ENCODE measurements at regions not wholly inside any gene's neighbourhood (a gene's known extent, or its start where the extent isn't known, plus 50 kb on each side); places are given as distances from the start of the nearest gene placed in this dataset.

DNA sequence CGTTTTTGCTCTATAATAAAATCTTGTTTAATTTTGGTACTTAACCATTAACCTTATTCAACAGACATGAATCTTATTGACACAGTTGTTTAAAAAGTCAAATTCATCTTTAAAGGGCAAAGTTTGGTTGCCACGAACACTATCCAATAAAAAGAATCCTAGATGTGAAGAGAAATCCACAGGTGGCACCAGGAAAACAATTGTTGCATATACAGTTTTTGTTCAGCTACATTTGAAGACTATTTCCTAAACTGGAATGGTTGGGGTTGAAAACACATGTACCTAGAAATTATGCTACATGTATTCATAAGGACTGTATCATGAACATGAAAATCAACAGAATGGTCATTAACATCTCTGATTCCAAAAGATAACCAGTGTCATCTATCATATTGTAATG is 71.1 kb upstream of the GULP1 start:
- DNase-seq: no peak
- WGBS, 2 experiments (ENCODE audit: insufficient coverage in 1 of 2, insufficient read length in 1 of 2): 90 to 91% methylated on average over 1 to 2 of the region's 2 CpGs
- Histone ChIP-seq H3K27ac (ENCODE audit: low read depth, low read length) (no peak overlapping the region), H3K36me3 (ENCODE audit: control insufficient read depth, insufficient read depth, low read length) (no peaks in the 10 kb centered on the region), H3K27me3 (ENCODE audit: control insufficient read depth, insufficient read depth, low read length, poor library complexity, severe bottlenecking) (no peaks in the 10 kb centered on the region), H3K4me1 (ENCODE audit: control insufficient read depth, insufficient read depth, low read length) (no peaks in the 10 kb centered on the region), H3K9ac (ENCODE audit: extremely low read depth, low read length, poor library complexity, severe bottlenecking) (no peak overlapping the region), H3K4me3 (ENCODE audit: low read length) (no peak overlapping the region), H3K9me3 (ENCODE audit: control insufficient read depth, low read length) (no peaks in the 10 kb centered on the region)
- no peaks in the 10 kb centered on the region for H3K4me1 Mint-ChIP-seq
- no peaks in the 10 kb centered on the region for H3K27me3 Mint-ChIP-seq (ENCODE audit: insufficient read depth)
- no peaks in the 10 kb centered on the region for H3K36me3 Mint-ChIP-seq (ENCODE audit: low read depth)
- peaks cover 6% of the 10 kb centered on the region for H3K9me3 Mint-ChIP-seq
- TF ChIP-seq CTCF (conservative IDR thresholded peaks at IDR 0.05): no peak
- no peak overlapping the region for H3K4me3 Mint-ChIP-seq
- no peak overlapping the region for H3K27ac Mint-ChIP-seq

GRCh38 chr2:188227713-188228112 is 64.0 kb upstream of the GULP1 start:
- 93 to 97% methylated on average over 7 to 8 of the region's 8 CpGs for WGBS, 2 experiments (ENCODE audit: insufficient coverage in 1 of 2, insufficient read length in 1 of 2)

GRCh38 chr2:188235364-188235763 is 56.3 kb upstream of the GULP1 start:
- H3K4me3 Mint-ChIP-seq: no peak overlapping the region
- 88 to 100% methylated on average over 3 to 5 of the region's 5 CpGs for WGBS, 2 experiments (ENCODE audit: insufficient coverage in 1 of 2, insufficient read length in 1 of 2)
- no peak for TF ChIP-seq CTCF (conservative IDR thresholded peaks at IDR 0.05)

More at GRCh38 chr2:188227713-188228112, 64.0 kb upstream of the GULP1 start:
- Histone ChIP-seq H3K9me3 (ENCODE audit: control insufficient read depth, low read length) (peaks cover 6% of the 10 kb centered on the region), H3K4me1 (ENCODE audit: control insufficient read depth, insufficient read depth, low read length) (no peaks in the 10 kb centered on the region), H3K9ac (ENCODE audit: extremely low read depth, low read length, poor library complexity, severe bottlenecking) (no peak overlapping the region), H3K4me3 (ENCODE audit: low read length) (no peak overlapping the region), H3K27me3 (ENCODE audit: control insufficient read depth, insufficient read depth, low read length, poor library complexity, severe bottlenecking) (no peaks in the 10 kb centered on the region), H3K27ac (ENCODE audit: low read depth, low read length) (no peak overlapping the region), H3K36me3 (ENCODE audit: control insufficient read depth, insufficient read depth, low read length) (no peaks in the 10 kb centered on the region)
- no peak overlapping the region for H3K4me3 Mint-ChIP-seq
- TF ChIP-seq CTCF (conservative IDR thresholded peaks at IDR 0.05): no peak
- H3K36me3 Mint-ChIP-seq (ENCODE audit: low read depth): peaks cover 11% of the 10 kb centered on the region
- H3K9me3 Mint-ChIP-seq: peaks cover 30% of the 10 kb centered on the region
- no peak overlapping the region for H3K27ac Mint-ChIP-seq
- DNase-seq: no peak
- H3K4me1 Mint-ChIP-seq: no peaks in the 10 kb centered on the region
- H3K27me3 Mint-ChIP-seq (ENCODE audit: insufficient read depth): no peaks in the 10 kb centered on the region

More at GRCh38 chr2:188235364-188235763, 56.3 kb upstream of the GULP1 start:
- no peak for DNase-seq
- Mint-ChIP-seq H3K36me3 (ENCODE audit: low read depth) (peaks cover 18% of the 10 kb centered on the region), H3K27ac (no peak overlapping the region), H3K27me3 (ENCODE audit: insufficient read depth) (no peaks in the 10 kb centered on the region), H3K9me3 (peaks cover 43% of the 10 kb centered on the region), H3K4me1 (no peaks in the 10 kb centered on the region)
- Histone ChIP-seq H3K9ac (ENCODE audit: extremely low read depth, low read length, poor library complexity, severe bottlenecking) (no peak overlapping the region), H3K36me3 (ENCODE audit: control insufficient read depth, insufficient read depth, low read length) (no peaks in the 10 kb centered on the region), H3K4me3 (ENCODE audit: low read length) (no peak overlapping the region), H3K27ac (ENCODE audit: low read depth, low read length) (no peak overlapping the region), H3K27me3 (ENCODE audit: control insufficient read depth, insufficient read depth, low read length, poor library complexity, severe bottlenecking) (no peaks in the 10 kb centered on the region), H3K9me3 (ENCODE audit: control insufficient read depth, low read length) (peaks cover 35% of the 10 kb centered on the region), H3K4me1 (ENCODE audit: control insufficient read depth, insufficient read depth, low read length) (no peaks in the 10 kb centered on the region)

Measured in endodermal cell (in vitro differentiated cells).